ENCODE measurements at regions not wholly inside any gene's neighbourhood (a gene's known extent, or its start where the extent isn't known, plus 50 kb on each side); places are given as distances from the start of the nearest gene placed in this dataset.

GRCh38 chr7:8932751-8933150, 499.3 kb downstream of the NXPH1 start:
- DNase-seq (ENCODE audit: low read depth, low spot score), result no peak

GRCh38 chr7:8937204-8937603, 503.8 kb downstream of the NXPH1 start:
- DNase-seq (ENCODE audit: low read depth, low spot score), result no peak

- DNase-seq (ENCODE audit: low read depth, low spot score), result peak; percentile 2
Measured at GRCh38 chr7:8938044-8938805, 504.8 kb downstream of the NXPH1 start.

DNA sequence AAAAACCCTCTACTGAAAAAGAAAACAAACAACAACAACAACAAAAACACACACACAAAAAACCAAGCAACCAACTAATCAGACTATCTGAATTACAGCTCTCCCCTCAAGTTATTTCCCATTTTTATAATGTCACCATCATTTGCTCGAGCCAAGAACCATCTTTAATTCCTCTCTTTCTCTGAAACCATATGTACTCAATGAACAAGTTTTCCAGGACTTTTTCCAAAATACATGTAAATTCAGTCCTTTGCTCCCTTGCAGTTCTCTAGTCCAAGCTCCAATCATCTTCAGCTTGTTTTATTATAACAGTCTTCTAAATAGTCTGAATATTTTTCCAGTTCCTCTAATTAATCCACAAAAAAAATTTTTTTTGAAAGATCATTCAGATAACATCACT, 506.0 kb downstream of the NXPH1 start:
- DNase-seq (ENCODE audit: low read depth, low spot score), result no peak

DNA sequence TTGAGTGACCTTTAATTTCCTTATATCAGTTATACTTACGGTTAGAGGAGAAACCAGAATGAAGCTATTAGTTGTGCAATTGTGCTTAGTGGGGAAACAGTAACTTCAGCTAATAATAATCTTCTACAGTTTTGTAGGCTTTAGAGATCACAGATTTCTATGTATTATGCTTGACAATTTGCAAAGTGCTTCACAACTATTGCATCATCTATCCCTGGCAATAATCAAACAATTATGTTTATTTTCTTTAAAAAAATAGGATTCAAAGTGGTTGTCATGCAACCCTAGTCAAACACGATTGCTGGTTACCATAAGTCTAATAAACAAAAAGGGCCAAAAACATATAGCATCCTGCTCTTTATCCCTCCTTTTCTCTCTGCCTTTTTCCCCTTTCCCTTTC, 530.3 kb downstream of the NXPH1 start:
- DNase-seq (ENCODE audit: low read depth, low spot score), result no peak

GRCh38 chr7:8965177-8965576, 531.8 kb downstream of the NXPH1 start:
- DNase-seq (ENCODE audit: low read depth, low spot score), result no peak

DNA sequence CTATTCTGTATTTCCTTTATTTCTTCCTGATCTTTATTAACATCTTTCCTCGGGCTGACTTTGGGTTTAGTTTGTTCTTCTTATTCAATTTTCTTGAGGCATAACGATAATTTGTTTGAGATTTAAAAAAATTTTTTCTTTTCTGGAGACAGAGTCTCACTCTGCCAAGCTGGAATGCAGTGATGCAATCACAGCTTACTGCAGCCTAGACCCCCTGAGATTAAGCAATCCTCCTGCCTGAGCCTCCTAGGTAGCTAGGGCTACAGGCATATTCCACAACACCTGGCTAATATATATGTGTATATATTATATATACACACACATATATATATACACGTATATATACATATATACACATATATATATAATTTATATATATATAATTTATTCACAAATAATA, 540.2 kb downstream of the NXPH1 start:
- no peak for DNase-seq (ENCODE audit: low read depth, low spot score)

DNA sequence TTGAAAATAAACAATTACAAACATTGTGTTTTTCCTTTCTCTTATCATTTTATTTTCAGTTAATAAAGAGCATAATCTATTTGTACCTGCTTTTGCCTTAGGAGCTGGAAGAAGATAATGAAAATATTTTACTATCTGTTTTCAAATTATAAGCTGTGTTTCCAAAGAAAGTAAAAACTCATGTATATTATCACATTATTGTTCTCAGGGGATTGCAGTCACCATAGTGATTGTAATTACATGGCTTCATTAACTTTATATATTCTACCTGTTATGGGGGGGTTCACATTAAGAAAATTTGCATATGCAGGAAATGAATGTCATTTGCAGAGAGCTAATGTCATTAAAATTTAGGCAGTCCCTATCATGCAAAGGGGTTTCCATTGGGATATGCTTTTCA, 542.3 kb downstream of the NXPH1 start:
- DNase-seq (ENCODE audit: low read depth, low spot score), result no peak

DNA sequence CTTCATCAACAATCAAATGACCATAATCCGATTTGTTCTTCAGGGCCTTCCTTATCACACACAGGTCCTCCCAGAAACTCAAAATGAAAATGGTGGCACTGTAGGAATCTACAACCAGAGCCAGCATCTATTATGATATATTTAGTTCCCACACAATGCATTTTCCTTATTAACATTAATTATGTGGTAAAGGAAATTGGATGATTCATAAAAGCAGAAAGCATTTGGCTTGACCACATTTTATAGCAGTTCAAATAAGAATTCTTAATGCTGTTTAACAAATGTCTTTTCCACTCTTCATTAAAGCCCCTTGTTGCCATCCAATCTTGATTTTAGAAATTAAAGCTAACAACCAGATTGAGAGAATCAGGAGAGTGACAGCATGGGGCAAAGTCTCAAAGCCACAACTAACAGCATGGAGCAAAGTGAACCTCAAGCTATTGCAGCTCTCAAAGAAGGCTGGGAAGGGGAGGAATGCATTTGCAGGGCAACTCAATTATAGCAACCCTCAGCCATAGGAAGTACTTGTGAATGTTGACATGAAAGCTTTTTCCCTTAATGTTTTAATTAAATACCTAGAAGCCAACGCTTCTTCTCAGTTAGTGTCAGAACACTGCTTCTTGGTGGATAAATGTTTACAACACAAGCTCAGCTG, 549.1 kb downstream of the NXPH1 start:
- DNase-seq (ENCODE audit: low read depth, low spot score), result peak; percentile 50

DNA sequence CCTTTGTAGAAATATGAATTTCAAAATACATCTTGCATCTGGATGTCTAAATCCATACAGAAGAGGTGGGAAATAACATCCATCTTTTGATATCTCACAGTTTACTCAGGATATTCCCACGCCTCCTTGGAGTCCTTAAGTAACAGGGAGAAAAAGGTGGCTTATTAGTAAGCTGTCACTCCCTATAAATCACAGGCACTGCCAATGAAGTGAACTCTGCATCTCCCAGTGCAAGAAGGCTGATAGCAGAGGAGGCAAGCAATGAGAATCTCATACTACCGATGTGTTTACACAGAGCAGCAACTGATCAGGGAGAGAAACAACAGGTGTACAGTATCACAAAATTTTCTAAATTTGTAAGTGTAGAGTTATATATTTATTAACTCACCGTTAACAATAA, 551.8 kb downstream of the NXPH1 start:
- no peak for DNase-seq (ENCODE audit: low read depth, low spot score)

GRCh38 chr7:8988267-8988666, 554.9 kb downstream of the NXPH1 start:
- no peak for DNase-seq (ENCODE audit: low read depth, low spot score)

DNA sequence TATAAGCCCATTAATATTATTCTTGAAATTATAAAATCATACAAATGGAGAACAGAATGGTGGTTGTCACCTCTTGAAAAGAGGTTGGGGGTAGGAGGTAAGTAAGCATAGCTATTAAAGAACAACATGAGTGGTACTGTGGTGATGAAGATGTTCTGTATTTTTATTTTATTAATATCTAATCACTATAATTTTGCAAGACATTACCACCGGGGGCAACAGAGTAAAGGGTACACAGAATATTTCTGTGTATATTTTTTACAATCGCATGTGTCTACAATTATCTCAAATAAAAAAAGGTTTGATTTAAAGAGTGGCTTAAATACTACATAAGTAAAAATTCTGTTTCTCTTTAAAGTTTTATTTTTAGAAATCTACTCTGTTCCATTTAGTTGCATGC, 557.8 kb downstream of the NXPH1 start:
- no peak for DNase-seq (ENCODE audit: low read depth, low spot score)

DNA sequence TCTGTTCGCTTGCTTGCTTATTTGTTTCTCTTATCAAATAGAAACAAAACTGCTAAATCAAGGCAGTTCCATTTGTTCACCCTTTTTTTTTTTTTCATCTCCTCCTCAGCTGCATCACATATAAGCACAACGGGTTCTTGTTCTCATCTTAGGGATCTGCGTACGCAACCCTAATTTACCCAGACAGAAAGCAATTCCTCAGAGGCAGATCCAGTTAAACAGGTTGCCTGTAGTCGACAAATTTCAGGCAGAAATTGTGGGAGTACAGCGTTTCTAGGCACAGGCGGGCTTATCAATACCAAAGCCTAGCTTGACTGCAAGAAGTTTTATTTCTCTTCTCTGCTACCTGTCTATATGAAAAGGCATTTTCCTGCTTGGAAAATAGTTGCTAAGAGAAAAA, 565.4 kb downstream of the NXPH1 start:
- DNase-seq (ENCODE audit: low read depth, low spot score), result no peak

GRCh38 chr7:9013940-9014339, 580.5 kb downstream of the NXPH1 start:
- DNase-seq (ENCODE audit: low read depth, low spot score), result no peak

DNA sequence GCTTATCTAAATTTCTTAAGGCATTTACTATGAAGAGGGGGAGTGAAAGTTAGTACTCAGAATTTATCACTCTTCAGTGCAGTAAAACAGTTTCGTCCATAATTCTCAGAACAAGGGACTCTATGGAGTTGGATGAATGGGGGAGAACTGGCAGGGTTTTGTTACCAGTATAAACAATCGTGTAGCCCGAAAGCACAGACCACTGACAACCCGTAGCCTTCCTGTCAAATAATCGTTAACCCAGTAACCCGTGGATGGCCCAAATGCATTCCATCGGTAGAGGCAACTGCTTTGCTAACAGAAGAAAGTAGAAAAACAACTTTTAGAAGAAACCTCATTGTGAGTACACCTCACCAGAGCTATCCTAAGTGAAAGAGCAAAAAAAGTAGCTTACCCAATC, 583.9 kb downstream of the NXPH1 start:
- DNase-seq (ENCODE audit: low read depth, low spot score), result no peak

DNA sequence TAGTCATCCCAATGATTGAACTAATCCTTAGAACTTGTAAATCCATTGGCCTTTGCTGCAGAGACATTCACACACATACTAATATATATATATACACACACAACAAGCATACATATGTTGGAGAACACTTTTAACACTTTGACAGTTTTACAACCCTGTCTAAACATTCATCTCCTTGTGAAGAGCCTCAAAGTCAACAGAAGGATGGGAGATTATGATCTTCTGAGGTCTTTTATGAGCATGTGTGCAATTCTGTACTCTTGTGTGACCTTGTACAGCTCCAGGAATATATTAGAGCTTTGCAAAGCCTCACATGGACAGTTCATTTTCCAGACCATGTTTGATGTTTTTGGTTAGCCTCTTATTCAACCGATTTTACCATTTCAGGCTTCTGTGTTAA, 589.0 kb downstream of the NXPH1 start:
- DNase-seq (ENCODE audit: low read depth, low spot score), result no peak

- no peak for DNase-seq (ENCODE audit: low read depth, low spot score)
Measured at GRCh38 chr7:9023675-9024294, 590.4 kb downstream of the NXPH1 start.

DNA sequence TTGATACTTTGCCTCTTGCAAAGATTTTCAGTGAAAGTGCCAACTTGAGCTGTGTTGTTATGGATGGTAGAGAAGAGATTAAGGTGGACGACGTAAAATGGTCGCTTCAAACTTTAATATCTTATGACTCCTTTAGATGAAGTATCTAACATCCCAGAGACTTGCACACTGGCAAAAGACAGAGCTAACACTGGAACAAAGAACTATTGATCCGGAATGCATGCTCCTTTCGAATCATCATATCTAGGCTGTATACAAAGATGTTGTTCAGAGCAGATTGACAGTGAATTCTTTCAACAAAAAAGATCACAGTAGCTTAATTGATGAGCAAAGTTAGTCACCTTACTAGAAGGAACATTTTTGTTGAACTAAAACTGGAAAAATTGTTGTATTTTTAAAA, 592.7 kb downstream of the NXPH1 start:
- DNase-seq (ENCODE audit: low read depth, low spot score), result no peak

GRCh38 chr7:9028012-9028411, 594.6 kb downstream of the NXPH1 start:
- peak; percentile 3 for DNase-seq (ENCODE audit: low read depth, low spot score)

GRCh38 chr7:9029681-9030530, 596.5 kb downstream of the NXPH1 start:
- DNase-seq (ENCODE audit: low read depth, low spot score), result no peak

GRCh38 chr7:9030976-9031375, 597.6 kb downstream of the NXPH1 start:
- DNase-seq (ENCODE audit: low read depth, low spot score), result no peak

DNA sequence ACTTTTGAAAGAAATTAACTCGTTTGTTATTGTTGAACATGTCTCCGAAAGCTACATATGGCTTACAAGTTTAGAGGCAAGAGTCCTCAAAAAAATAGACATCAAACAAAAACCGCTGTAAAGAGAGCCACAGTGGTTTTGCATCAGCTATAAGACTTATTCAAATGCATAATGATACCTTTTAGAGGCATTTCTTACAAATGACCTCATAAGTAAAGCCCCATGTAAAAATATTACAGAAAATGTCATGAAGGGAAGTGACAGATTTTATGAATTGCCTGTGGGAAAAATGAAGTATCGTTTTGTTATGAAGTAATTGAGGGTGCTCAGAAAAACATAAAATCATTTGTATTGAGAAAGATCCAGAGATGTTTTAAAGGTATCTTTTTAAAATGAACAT, 598.0 kb downstream of the NXPH1 start:
- no peak for DNase-seq (ENCODE audit: low read depth, low spot score)
